HUES6 (cell line): ENCODE measurements at regions not wholly inside any gene's neighbourhood (a gene's known extent, or its start where the extent isn't known, plus 50 kb on each side); places are given as distances from the start of the nearest gene placed in this dataset.

ENCODE experiments used
- H3K27ac ChIP-seq: 2 replicates; pipeline ENCODE4 v1.7.0; 2013; ENCODE audit warnings: low read depth, mild to moderate bottlenecking, low read length, inconsistent platforms
- H3K27me3 ChIP-seq: 2 replicates; pipeline ENCODE4 v1.6.1; 2013; ENCODE audit warnings: low read length; ENCODE audit not compliant: control insufficient read depth, insufficient read depth
- H3K36me3 ChIP-seq: 2 replicates; pipeline ENCODE4 v1.6.1; 2013; ENCODE audit warnings: low read length; ENCODE audit not compliant: control insufficient read depth, insufficient read depth
- H3K4me1 ChIP-seq: 2 replicates; pipeline ENCODE4 v1.6.1; 2013; ENCODE audit warnings: low read length; ENCODE audit not compliant: control insufficient read depth, insufficient read depth
- H3K4me3 ChIP-seq: 2 replicates; pipeline ENCODE4 v1.5.1; 2013; ENCODE audit warnings: low read depth, low read length
- H3K9ac ChIP-seq: one replicate; pipeline ENCODE4 v1.6.1; 2013; ENCODE audit warnings: mild to moderate bottlenecking, low read length
- H3K9me3 ChIP-seq: 2 replicates; pipeline ENCODE4 v1.6.1; 2013; ENCODE audit warnings: low read depth, low read length; ENCODE audit not compliant: control insufficient read depth, insufficient read depth

DNA sequence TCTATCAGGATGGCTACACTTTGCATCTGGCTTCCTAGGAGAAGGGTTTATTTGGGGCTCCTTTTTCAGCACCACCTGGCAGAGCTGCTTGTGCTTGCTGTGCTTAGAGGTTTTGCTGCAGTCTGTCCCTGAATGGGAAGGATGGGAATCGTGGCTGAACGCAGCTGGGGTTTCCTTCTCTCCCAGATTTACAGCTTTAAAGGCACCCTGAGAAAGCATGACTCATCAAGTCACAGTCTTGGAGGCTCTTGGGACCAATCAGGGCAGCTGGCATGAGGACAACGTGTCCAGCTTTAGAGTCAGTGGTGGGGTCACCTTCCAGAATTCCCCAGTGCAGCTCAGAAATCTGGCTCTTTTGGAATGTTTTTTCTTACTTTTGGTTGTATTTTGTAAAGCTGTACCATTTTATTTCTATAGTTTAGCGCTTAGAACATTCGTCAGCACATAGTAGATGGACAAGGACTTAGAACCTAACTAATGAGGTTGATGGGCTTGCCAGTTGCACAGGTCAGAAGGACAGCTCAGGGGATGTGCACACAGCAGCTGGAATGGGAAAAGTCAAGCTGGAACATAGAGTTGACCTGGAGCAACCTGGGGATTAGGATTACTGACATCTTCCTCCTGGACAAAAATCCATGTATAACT is 222.6 kb downstream of the PRDM2 start:
- no peak overlapping the region for H3K4me3 ChIP-seq
- no peak overlapping the region for H3K9ac ChIP-seq
- no peaks in the 10 kb centered on the region for H3K4me1 ChIP-seq
- peaks cover 26% of the 10 kb centered on the region for H3K27me3 ChIP-seq
- no peaks in the 10 kb centered on the region for H3K36me3 ChIP-seq
- H3K9me3 ChIP-seq, result peaks cover 6% of the 10 kb centered on the region; the same call in 1 of the 2 replicates
- H3K27ac ChIP-seq, result no peak overlapping the region

DNA sequence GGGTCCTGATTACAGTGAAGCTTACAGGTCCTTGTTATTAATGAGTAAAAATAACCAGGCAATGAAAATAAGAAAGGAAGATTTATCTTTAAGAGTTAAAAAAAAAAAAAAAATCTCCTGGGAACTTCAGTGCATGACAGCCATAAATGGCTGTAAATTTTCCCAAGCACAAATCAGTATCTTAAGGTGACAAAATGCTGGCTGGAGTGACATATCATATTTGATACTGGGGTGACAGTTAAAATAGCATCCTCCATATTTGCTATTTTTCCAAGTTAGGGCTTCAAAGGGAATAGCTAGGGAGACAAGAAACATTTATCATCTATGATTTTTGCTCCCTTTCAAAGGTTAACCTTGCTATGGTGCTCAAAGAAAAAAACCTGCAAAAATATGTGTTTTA is 226.6 kb downstream of the PRDM2 start:
- peaks cover 42% of the 10 kb centered on the region for H3K27me3 ChIP-seq
- no peaks in the 10 kb centered on the region for H3K36me3 ChIP-seq
- no peaks in the 10 kb centered on the region for H3K4me1 ChIP-seq
- H3K9me3 ChIP-seq, result no peaks in the 10 kb centered on the region
- no peak overlapping the region for H3K27ac ChIP-seq
- no peak overlapping the region for H3K9ac ChIP-seq
- H3K4me3 ChIP-seq, result no peak overlapping the region

DNA sequence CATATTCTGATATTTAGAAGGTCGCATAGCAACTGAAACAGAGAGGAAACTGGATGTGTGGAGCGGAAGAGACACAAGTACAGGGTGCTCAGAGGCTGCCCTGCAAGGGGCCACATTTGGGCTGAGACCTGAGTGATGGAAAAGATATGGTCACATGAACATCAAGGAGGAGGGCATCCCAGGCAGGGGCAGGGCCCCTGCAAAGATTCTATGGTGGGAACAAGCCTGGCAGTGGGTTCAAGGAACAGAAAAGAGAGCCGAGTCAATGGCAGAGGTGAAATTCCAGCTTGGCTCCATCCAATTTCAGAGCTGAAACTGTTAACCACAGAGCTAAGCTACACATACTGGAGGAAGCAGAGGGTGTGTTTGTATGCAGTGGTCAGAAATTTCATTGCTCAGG is 227.7 kb downstream of the PRDM2 start:
- Histone ChIP-seq H3K9me3 (no peaks in the 10 kb centered on the region), H3K4me1 (no peaks in the 10 kb centered on the region), H3K36me3 (no peaks in the 10 kb centered on the region), H3K9ac (no peak overlapping the region), H3K27me3 (peaks cover 37% of the 10 kb centered on the region), H3K27ac (no peak overlapping the region), H3K4me3 (no peak overlapping the region)

DNA sequence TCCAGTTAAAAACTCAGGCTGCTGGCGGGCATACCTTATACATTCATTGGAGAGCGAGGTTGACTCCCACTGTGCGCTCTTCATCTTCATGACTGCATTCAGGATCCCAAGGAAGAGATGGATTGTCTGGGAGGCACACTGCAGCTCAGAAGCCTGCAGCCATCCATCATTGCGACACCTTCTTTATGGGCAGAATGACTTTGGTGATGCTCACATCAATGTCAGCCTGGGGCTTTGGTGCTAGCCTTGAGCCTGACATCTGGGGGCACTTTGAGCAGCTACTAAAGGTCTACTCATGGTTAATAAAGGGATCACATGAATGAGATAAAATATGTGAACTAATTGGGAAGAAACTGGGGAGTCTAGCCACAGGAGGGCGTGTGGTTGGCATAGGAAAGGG is 229.3 kb downstream of the PRDM2 start:
- Histone ChIP-seq H3K4me3 (no peak overlapping the region), H3K4me1 (no peaks in the 10 kb centered on the region), H3K9me3 (no peaks in the 10 kb centered on the region), H3K36me3 (no peaks in the 10 kb centered on the region), H3K9ac (no peak overlapping the region), H3K27ac (no peak overlapping the region), H3K27me3 (peaks cover 47% of the 10 kb centered on the region)

DNA sequence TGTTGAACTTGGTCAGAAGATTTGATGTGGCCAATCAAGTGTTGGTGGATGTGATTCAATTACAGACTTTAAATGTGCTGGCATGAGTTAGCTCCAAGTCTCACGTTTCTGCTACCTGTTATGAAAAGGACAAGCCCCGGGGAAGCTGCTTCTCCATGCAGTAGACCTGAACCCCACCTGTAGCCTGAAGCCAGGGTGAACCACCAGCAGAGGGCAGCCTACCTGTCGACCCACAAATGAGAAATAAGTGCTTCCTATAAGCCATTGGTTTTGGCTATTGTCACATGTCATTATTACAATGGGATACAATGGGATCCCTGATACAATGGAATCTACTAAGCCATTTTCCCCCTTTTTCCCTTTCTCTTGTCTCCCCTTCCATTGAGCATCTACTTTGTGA is 230.2 kb downstream of the PRDM2 start:
- no peaks in the 10 kb centered on the region for H3K4me1 ChIP-seq
- H3K27ac ChIP-seq, result no peak overlapping the region

DNA sequence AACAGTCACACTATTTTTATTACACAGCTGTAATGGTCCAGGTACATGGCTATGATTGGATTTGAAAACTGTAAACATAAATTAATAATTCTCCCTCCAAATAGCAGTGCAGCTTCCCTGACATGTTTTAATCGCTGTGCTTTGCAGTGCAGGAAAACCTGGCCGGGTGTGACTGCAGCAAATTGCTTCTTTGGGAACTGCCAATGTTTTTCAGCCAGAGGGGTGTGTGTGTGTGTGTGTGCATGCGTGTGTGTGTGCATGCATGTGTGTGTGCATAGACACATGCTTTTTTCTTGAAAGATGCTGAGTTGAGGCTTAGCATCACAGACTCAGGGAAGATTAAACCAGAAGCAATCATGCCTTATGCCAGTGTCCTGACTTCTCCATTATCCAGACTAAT is 231.2 kb downstream of the PRDM2 start:
- H3K27me3 ChIP-seq, result peaks cover 40% of the 10 kb centered on the region

More for the DNA sequence above, 230.2 kb downstream of the PRDM2 start:
- no peak overlapping the region for H3K9ac ChIP-seq
- H3K27me3 ChIP-seq, result peaks cover 46% of the 10 kb centered on the region
- H3K4me3 ChIP-seq, result no peak overlapping the region
- no peaks in the 10 kb centered on the region for H3K9me3 ChIP-seq
- no peaks in the 10 kb centered on the region for H3K36me3 ChIP-seq

DNA sequence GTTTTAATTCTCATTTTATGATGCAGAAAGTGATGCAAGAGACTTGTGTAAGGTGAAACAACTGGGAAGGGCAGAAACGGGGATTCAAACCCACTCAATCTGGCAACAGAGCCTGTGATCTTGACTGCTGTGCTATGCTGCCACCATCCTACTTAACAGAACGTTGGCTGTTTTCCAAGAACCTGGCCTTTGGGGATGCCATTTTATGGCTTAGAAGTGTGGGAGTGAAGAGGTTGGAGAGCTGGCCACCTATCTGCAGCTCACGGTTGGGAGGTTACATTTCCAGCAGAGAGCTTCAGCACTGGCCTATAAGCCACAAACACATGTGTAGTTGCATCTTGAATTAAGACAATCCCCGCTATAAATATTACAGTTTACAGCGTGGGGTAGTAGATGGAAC is 235.3 kb downstream of the PRDM2 start:
- Histone ChIP-seq H3K27me3 (peaks cover 13% of the 10 kb centered on the region), H3K4me3 (no peak overlapping the region), H3K36me3 (no peaks in the 10 kb centered on the region), H3K9ac (no peak overlapping the region), H3K4me1 (no peaks in the 10 kb centered on the region), H3K9me3 (peaks cover 3% of the 10 kb centered on the region; the same call in 1 of the 2 replicates), H3K27ac (no peak overlapping the region)

More for the DNA sequence above, 231.2 kb downstream of the PRDM2 start:
- Histone ChIP-seq H3K9me3 (no peaks in the 10 kb centered on the region), H3K4me3 (no peak overlapping the region), H3K9ac (no peak overlapping the region), H3K4me1 (no peaks in the 10 kb centered on the region), H3K36me3 (no peaks in the 10 kb centered on the region), H3K27ac (no peak overlapping the region)

DNA sequence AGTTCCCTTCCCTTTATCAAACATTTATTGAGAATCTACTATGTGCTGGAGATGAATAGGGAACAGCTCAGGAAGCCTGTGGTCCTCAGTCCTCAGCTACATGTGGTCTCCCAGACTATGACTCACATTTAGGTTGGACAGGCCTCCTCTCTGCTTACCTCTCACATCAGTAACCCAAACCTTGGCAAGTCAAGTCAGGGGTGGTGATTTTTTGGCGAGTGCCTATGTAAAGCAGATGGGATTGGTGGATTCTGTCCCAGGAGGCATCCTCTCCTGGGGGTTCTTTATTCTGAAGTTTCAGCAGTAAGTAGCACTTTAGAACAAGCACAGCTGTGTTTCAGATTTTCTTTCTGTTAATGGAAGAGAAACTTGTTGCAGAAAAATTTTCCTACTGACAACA is 241.3 kb downstream of the PRDM2 start:
- Histone ChIP-seq H3K36me3 (no peaks in the 10 kb centered on the region), H3K4me3 (no peak overlapping the region), H3K27ac (no peak overlapping the region), H3K9ac (no peak overlapping the region), H3K4me1 (no peaks in the 10 kb centered on the region), H3K9me3 (peaks cover 9% of the 10 kb centered on the region), H3K27me3 (peaks cover 4% of the 10 kb centered on the region; the same call in 1 of the 2 replicates)

DNA sequence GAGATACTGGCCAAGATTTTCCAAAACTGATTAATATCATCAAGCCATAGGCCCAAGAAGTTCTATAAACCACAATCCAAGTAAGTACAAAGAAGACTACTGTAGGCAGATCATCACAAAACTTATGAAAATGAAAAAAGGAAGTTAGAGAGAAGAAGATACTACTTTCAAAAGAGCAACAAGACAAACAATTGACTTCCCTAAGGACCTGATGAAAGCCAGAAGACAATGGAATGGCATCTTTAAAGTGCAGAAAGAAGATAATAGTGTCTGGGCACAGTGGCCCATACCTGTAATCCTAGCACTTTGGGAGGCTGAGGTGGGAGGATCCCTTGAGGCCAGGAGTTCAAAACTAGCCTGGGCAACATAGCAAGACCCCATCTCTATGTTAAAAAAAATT is 243.1 kb downstream of the PRDM2 start:
- H3K9me3 ChIP-seq, result peaks cover 9% of the 10 kb centered on the region
- peaks cover 21% of the 10 kb centered on the region; the same call in 1 of the 2 replicates for H3K27me3 ChIP-seq
- no peaks in the 10 kb centered on the region for H3K4me1 ChIP-seq
- H3K36me3 ChIP-seq, result no peaks in the 10 kb centered on the region
- H3K9ac ChIP-seq, result no peak overlapping the region
- H3K4me3 ChIP-seq, result no peak overlapping the region
- no peak overlapping the region for H3K27ac ChIP-seq

DNA sequence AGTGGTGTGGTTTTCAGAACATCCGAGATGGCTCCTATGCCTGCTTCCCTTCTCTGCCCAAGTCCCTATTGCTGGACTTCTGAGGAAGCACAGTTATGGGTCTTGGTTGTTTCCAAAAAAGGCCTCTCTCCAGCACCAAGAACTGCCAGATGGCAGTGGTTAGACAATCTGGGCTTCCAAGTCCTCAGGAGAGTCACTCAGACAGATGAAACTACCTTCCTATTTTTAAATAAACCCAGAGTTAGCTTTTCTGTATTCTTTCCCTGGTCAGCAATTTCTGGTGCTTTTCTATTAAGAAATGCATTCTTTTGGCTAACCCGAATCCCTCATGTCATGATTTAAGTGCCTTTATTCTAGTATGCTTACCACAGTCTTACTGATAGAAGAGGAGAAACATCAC is 245.9 kb downstream of the PRDM2 start:
- Histone ChIP-seq H3K4me1 (no peaks in the 10 kb centered on the region), H3K9me3 (peaks cover 6% of the 10 kb centered on the region), H3K27me3 (peaks cover 27% of the 10 kb centered on the region; the same call in 1 of the 2 replicates), H3K4me3 (no peak overlapping the region), H3K27ac (no peak overlapping the region), H3K9ac (no peak overlapping the region), H3K36me3 (no peaks in the 10 kb centered on the region)

DNA sequence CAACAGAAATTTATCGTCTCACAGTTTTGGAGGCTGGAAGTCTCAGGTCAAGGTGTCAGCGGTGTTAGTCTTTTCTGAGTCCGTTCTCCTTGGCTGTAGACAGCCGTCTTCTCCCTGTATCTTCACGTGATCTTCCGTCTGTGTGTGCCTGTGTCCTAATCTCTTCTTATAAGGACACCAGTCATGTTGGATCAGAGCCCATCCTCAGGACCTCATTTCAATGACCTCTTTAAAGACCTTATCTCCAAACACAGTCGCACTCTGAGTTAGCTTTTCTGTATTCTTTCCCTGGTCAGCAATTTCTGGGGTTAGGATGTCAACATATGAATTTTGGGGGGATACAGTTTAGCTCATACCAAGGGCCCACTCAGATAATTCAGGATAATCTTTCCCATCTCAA is 247.7 kb downstream of the PRDM2 start:
- Histone ChIP-seq H3K9ac (no peak overlapping the region), H3K9me3 (peaks cover 5% of the 10 kb centered on the region), H3K4me1 (no peaks in the 10 kb centered on the region), H3K27me3 (peaks cover 27% of the 10 kb centered on the region; the same call in 1 of the 2 replicates), H3K36me3 (no peaks in the 10 kb centered on the region), H3K4me3 (no peak overlapping the region), H3K27ac (no peak overlapping the region)
